Upper lobe of left lung (tissue), 4 donors: ENCODE measurements at regions not wholly inside any gene's neighbourhood (a gene's known extent, or its start where the extent isn't known, plus 50 kb on each side); places are given as distances from the start of the nearest gene placed in this dataset.

Experiments
- POLR2A ChIP-seq, 4 donors: fragments of 450-650 bp; IDR thresholded peaks; one replicate each; pipeline ENCODE4 v1.5.1; 2016 to 2017; ENCODE audit warnings: antibody characterized with exemption in 4 of 4, mild to moderate bottlenecking in 2 of 4
- POLR2AphosphoS5 ChIP-seq, 2 donors: sonication (generic); formaldehyde crosslinking; IDR thresholded peaks; one replicate each; pipeline ENCODE4 v1.5.1; 2017; ENCODE audit warnings: antibody characterized with exemption in 2 of 2
- TF ChIP-seq, protein P1 (sequence below), 6 experiments: fragments of 450-650 bp in 4 of 6; fragments of 200-600 bp in 2 of 6; sonication (generic) in 2 of 6; IDR thresholded peaks; one replicate each; pipeline ENCODE4 v1.5.1; 2016 to 2019; ENCODE audit warnings: antibody characterized with exemption in 6 of 6

- TF ChIP-seq, protein P1, sequence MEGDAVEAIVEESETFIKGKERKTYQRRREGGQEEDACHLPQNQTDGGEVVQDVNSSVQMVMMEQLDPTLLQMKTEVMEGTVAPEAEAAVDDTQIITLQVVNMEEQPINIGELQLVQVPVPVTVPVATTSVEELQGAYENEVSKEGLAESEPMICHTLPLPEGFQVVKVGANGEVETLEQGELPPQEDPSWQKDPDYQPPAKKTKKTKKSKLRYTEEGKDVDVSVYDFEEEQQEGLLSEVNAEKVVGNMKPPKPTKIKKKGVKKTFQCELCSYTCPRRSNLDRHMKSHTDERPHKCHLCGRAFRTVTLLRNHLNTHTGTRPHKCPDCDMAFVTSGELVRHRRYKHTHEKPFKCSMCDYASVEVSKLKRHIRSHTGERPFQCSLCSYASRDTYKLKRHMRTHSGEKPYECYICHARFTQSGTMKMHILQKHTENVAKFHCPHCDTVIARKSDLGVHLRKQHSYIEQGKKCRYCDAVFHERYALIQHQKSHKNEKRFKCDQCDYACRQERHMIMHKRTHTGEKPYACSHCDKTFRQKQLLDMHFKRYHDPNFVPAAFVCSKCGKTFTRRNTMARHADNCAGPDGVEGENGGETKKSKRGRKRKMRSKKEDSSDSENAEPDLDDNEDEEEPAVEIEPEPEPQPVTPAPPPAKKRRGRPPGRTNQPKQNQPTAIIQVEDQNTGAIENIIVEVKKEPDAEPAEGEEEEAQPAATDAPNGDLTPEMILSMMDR (IDR thresholded peaks at IDR 0.05), result no peak
- TF ChIP-seq POLR2A (IDR thresholded peaks at IDR 0.05), result no peak
- TF ChIP-seq POLR2AphosphoS5 (IDR thresholded peaks at IDR 0.05), result no peak
These were observed 210.6 kb downstream of the C1D start for GRCh38 chr2:67851956-67852824.
